GM19043 (cell line): ENCODE measurements at regions not wholly inside any gene's neighbourhood (a gene's known extent, or its start where the extent isn't known, plus 50 kb on each side); places are given as distances from the start of the nearest gene placed in this dataset.
"Not testable (repeated sequence)": the region's sequence is repeated elsewhere in the genome, so short reads cannot be mapped to it uniquely, and the experiment has no call there.

ENCODE experiments used
- ATAC-seq: cut with Tn5 transposase; IDR thresholded peaks from one replicate; pipeline ENCODE4 v1.9.1; 2021; ENCODE audit warnings: low read depth; ENCODE audit not compliant: unreplicated experiment

DNA sequence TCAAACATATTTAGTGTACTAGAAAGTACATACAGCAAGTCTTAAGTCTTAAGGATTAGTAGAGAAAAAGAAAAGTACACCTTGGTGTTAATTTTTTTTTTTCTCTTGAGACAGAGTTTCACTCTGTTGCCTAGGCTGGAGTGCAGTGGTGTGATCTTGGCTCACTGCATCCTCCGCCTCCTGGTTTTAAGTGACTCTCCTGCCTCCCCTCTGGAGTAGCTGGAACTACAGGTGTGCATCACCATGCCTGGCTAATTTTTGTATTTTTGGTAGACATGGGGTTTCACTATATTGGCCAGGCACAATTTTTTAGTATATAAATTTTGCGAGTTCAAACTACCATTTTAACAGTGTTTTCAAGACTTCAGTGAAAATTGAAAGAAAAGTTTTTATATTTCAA, 1941.1 kb upstream of the CDH6 start:
- no peak for ATAC-seq

DNA sequence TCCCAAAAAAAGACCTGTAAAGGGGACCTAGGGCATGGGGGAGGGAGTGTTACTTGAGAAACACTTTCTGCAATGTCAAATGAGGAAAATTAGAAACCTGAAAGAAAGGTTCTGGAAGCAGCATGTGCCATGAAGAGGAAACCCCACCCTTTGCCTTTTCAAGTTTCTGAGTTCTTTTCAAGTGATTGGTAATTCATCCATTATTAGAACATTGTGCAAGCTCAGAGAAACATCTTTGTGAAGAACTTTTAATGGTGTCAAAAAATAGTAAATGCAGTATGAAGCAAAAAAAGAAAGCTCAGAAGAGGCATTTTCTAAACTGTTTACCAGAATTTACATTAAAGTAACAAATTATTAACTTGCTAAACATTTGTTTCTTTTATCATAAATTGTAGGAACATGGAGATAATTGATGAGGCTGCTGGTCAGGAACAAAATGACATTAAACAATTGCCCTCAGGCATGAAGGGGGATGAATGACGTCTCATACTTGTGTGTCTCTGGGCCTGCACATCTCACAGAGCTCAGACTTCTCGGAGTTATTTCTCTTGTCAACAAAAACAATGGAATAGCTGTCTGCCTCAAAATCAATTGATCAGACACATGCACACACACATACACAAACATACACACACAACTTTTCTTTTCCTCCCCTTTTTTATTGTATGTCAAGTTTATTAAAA, 1946.0 kb upstream of the CDH6 start:
- no peak for ATAC-seq

DNA sequence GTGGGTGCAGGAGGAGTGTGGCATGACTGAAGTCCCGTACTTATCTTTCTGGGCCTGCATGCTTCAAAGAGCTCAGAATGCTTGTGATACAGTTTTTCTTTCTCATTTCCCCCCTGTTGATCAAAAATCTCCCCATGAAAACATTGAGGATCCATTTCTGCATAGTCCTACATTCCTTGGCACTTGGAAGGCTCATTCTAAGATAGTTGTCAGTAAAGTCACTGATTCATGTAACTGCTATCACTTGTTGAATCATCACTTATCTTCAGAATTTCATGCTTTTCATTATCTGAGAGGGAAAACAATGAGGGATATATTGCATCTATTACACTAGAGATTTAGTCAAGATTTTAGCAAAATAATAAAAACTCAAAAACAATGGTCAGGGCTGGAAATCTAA, 1953.1 kb upstream of the CDH6 start:
- no peak for ATAC-seq

DNA sequence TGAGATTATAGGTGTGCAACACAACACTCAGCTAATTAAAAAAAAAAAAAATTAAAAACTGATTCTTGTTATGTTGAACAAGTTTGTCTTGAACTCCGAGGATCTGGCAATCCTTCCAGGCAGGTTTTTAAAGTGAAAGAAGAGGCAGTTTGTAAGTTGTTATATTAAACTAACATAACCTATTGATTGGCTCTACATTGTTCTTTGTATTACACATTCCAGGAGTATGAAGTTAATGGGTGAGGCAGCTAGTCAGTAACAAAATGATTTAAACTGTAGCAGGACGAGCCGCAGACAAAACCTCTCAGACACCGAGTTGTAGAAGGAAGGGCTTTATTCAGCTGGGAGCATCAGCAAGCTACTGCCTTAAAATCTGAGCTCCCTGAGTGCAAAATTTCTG, 1953.9 kb upstream of the CDH6 start:
- ATAC-seq: no peak

DNA sequence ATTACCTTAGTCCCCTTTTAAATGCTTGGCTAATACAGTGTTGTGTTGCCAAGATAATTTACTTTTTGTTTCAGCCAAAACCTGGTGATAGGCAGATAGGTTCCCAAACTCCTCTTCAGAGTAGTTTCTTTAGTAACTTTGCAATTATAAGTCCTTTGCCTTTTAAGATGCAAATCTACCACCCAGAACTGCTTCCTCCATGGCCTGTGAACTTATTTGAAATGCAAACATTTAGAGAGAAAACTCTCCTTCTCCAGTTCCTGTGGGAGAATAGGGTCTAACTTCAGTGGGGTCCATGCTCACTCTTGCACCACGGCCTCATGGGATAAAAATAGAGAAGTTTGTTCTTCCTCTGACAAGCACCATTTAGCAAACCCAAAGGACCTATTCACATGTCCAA, 1955.4 kb upstream of the CDH6 start:
- no peak for ATAC-seq

DNA sequence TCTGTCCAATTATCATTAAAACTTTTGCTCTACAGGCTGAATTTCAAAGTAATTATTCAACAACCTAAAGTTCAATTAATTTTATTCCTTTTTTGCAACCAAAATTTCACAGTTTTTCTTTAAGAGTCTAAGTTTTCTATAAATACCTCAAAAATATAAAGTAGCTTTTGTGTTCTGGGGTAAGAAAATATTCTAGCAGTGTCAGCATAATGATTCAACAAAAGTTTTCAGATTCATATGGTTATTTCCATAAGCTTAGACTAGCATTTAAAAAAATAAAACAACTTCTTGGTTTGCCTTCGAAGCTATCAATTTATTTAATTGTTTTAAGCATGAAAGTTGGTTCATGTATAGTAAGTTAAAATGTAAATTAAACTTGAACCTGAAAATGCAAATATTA, 1962.3 kb upstream of the CDH6 start:
- no peak for ATAC-seq

DNA sequence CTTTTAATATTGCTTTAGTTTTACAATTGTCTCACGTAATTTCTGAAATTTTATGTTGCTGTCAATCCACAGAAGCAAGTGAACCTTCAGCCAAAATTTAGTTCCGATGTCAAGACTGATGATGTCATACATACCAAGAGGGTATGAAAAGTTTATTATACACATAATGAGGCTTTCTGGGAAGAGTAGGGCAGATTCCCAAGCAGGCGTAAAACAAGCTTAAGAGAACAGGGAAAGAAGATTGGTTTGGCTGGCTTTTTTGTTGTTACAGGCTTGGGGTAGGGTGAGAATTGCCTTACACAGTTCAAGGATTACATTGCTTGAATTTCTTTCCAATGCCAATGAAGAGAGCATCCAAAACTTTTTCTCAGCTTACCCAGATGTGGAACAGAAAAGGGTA, 1962.9 kb upstream of the CDH6 start:
- no peak for ATAC-seq

DNA sequence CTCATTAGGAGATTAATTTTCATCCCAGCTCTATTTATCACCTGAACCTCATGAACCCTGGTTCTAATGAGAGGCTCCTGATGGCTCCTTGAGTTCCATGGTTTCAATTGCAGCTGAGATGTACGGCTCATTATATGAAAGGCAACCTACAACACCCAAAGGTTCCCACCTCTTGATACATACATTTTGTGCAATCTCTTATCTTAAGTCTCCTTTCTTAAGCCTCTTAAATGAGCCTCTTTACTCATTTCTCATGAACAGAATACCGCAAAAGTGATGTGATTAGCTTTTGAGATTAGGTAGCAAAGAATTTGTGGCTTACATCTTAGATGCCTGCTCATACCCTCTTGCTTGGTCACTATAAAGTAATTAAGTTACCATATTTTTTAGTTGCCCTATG, 1964.0 kb upstream of the CDH6 start:
- ATAC-seq: no peak

DNA sequence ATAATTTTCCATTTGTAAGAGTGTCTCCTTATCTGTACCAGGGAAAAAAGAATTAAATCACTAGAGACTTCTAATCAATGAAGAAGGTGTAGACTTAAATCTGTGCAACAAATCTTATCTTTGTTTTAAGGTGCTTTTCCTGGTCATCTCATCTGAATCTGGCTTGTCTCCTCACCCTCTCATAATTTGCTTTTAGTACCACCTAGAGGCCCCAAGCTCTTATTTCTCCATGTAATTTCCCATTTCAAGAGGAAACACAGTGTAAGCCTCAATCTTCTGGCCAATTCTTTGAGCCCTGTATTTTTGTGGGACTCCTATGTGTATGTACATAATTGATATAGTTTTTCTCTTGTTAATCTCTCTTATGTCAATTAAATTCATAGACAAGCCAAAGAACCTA, 1975.3 kb upstream of the CDH6 start:
- ATAC-seq: no peak

DNA sequence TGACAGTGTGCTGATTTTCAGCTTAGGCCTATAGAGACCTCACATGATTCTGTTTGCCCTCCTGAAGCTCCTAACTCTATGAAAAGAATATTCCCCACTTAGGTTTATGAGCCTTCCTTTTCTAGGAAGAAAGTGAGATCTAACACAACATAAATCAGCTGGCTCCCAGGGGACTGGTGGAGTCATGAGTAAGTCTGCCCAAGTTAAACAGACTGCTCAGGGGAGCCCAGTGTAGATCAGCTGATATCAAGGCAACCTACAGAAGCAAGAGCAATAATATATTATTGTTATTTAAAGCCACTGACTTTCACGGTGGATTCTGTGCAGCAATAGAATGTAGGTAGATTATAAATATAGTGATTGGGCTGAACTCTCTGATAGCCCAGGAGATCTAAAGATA, 1978.6 kb upstream of the CDH6 start:
- no peak for ATAC-seq

DNA sequence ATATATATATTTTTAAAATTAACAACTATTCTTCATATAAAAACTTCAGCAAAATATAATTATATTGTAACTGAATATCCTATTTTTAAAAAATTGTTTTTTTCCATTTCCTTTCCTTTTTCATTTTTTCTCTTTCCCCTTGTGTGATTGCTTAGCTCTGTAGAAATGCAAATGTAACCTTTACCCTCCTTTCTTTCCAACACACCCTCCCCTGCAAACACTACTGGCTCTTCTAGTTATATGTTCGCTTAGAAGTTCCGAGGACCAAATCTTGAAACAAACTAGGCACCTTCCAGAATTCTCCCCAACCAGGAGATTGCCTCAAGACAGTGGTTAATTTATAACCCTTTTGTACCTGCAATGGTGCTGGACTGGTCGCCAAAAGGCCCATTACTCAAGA, 1980.0 kb upstream of the CDH6 start:
- ATAC-seq: no peak

DNA sequence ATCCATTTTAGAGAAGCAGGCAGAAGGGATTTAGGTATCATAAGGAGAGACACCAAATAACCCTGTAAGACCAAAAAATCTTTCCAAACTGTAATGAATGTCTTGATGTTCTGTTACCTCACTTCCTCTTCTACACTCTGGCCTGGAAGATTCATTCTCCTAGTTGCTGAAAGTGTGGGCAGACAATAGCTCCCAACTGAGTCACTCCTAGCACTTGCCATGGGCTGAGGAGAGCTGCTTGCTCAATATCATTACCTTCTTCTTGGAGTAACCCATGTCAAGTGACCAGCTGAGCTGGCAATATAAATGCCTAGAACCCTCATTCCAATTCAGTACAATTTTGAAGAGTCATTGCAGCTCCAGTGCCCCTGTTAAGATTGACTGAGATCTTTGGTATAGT, 1985.5 kb upstream of the CDH6 start:
- ATAC-seq: no peak

DNA sequence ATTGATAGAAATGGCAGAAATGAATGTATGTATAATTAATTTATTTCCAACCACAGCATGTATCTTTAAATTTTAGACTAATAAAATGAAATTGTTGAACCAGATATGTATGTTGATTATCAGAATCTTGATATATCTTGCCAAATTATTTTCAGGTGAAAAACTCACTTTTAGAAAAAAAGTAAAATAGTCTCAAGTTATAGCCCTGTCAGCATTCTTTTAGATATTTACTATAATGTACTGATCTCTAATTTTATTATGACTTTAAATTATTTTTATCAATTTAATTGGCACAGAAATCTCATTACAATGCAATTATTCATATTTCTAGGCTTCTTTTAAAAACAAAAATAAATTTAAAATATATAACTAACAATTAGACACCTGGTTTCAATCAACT, 1990.4 kb upstream of the CDH6 start:
- no peak for ATAC-seq

DNA sequence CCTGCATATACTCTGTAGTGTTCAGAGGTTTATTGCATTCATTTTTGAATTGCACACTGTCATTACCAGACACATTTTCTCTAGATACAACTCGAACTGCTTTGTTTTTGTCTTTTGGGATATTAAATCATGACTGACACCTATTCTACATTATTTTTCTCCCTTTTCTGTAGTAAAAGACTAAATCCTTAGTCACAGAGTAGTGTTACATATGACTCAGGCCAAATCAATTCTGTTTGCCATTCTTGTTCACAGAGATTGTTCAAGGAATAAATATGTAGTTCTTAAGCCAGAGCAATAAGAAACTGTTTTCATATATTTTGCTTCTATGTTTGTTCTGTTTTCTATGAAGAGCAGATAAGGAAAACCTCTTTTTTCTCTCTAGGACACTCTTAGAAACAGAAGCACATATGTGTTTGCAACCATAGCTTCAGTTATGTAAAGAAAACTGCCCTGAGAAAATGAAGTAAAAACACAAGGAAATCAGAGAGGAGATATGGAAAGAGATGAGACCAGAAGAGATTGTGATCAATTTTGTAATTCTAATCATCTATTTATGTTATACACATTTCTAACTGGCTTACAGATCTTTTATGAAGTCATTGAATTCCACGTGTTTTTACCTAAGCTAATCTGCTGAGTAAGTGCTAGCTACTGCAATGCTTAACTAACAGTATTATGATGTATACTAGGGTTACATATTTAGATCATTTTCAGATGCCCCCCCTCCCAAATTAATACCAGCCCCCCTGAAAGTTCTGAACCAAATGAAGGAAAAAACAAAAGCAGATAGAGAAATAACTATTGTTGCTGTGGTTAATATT, 1995.6 kb upstream of the CDH6 start:
- ATAC-seq: no peak

DNA sequence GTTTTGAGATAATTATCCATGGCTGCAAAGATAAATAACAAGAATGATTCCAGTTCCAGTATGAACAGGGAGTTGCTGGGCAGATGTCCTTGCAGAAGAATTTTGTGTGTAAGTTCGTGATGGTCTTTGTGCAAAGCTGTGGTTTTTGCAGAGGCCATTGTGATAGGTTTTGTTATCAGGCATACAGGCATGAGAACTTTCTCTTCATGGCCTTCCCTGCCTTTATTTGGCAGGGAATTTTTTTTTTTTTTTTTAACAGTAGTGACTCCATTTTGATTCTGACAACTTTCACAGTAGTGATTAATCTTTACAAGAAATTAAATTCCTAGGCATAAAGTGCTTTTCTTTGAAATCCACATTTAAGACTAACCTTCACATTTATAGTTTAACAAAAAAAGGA, 1999.5 kb upstream of the CDH6 start:
- ATAC-seq: no peak

DNA sequence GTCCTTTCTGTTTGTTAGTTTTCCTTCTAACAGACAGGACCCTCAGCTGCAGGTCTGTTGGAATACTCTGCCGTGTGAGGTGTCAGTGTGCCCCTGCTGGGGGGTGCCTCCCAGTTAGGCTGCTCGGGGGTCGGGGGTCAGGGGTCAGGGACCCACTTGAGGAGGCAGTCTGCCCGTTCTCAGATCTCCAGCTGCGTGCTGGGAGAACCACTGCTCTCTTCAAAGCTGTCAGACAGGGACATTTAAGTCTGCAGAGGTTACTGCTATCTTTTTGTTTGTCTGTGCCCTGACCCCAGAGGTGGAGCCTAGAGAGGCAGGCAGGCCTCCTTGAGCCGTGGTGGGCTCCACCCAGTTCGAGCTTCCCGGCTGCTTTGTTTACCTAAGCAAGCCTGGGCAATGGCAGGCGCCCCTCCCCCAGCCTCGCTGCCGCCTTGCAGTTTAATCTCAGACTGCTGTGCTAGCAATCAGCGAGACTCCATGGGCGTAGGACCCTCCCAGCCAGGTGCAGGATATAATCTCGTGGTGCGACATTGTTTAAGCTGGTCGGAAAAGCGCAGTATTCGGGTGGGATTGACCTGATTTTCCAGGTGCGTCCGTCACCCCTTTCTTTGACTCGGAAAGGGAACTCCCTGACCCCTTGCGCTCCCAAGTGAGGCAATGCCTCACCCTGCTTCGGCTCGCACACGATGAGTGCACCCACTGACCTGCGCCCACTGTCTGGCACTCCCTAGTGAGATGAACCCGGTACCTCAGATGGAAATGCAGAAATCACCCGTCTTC, 2002.0 kb upstream of the CDH6 start:
- not testable (repeated sequence) for ATAC-seq

DNA sequence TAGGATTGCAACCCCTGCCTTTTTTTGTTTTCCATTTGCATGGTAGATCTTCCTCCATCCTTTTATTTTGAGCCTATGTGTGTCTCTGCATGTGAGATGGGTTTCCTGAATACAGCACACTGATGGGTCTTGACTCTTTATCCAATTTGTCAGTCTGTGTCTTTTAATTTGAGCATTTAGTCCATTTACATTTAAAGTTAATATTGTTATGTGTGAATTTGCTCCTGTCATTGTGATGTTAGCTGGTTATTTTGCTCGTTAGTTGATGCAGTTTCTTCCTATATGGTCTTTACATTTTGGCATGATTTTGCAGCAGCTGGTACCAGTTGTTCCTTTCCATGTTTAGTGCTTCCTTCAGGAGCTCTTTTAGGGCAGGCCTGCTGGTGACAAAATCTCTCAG, 2003.1 kb upstream of the CDH6 start:
- not testable (repeated sequence) for ATAC-seq

DNA sequence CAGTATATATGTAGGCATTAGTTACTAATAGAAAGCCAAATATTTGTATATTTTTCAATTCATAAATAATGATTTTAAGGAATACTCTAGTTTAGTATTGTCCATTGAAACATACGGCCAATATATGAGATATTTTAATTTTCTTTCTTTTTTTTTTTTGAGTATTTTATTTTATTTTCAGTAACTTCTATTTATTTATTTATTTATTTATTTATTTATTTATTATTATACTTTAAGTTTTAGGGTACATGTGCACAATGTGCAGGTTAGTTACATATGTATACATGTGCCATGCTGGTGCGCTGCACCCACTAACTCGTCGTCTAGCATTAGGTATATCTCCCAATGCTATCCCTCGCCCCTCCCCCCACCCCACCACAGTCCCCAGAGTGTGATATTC, 2007.1 kb upstream of the CDH6 start:
- not testable (repeated sequence) for ATAC-seq

DNA sequence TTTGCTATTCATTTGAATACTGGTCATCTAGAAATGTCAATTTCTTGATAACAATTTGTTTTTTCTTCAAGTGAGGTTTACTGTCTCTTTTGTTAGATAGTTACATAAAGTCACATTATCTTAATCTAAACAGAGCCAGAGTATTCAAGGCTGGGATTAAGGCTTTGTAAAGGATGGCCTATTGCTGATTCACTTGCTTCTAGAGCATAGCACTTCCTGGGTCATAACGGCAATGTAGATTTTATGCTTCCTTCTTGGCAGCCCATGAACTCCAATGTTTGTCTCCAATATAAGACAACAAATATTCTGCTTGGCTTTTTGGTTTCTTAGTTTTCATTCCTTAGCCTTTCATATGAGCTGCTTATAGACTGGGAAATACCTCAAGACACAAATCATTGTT, 2007.9 kb upstream of the CDH6 start:
- no peak for ATAC-seq

DNA sequence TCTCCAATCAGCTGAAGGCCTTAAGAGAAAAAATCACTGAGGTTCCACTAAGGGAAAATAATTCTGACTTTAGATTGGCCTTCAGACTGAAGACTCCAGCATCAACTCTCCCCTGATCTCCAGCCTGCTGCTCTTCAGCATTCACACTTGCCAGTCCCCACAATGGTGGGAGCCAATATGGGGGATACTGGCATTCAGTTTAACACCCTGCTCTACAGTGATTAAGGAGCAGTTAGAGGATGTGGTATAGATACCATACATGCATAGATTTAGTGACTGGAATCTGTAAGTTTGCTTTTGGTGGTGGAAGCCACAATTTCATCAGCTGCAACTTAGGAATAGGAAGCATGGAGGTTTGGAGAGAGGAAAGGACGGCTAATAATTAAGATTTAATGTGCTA, 2017.7 kb upstream of the CDH6 start:
- ATAC-seq: no peak

DNA sequence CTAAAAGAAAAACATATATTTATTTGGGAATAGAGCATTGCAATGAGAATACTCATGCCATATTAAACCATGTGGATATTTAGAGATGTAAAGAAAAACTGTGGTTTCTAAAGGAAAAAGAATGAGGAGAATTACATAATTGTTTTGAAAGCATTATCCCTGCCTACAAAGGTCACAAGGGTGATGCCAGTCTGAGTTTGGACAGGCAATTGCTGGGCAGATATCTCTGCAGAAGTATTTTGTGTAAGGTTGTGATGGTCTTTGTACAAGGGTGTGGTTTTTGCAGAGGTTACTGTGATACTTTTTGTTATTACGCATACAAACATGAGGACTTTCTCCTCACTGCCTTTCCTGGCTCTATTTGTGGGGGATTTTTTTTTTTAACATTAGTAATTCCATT, 2022.9 kb upstream of the CDH6 start:
- ATAC-seq: no peak

DNA sequence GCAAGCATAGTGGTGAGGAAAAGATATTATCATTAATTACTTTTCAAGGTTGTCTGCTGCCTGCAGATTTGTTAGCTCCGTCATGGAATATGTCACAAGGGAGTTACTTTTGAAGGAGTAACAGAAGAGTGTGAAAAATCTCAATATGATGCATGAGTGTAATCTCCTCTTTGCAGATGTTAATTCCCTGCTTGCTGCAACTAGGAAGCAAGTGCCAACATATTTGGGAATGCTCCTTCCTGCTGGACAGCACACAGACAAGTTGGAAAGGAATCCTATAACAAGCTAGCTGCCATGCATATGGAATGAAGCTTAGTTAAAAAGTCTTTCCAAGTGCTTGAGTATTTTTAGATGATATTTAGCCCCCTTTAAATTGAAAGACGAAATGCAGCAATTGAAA, 2023.6 kb upstream of the CDH6 start:
- no peak for ATAC-seq
